Vagina (tissue), 2 donors: ENCODE measurements at regions not wholly inside any gene's neighbourhood (a gene's known extent, or its start where the extent isn't known, plus 50 kb on each side); places are given as distances from the start of the nearest gene placed in this dataset.

ENCODE experiments used
- DNase-seq, 2 donors: peaks; one replicate each; pipeline ENCODE4 v3.0.0-alpha.2; 2017; ENCODE audit errors: extremely low spot score in 2 of 2
- H3K27ac ChIP-seq: fragments of 200-600 bp; sonication (generic); one replicate; pipeline ENCODE4 v1.5.1; 2019
- H3K27me3 ChIP-seq: fragments of 200-600 bp; sonication (generic); one replicate; pipeline ENCODE4 v1.5.1; 2019
- H3K36me3 ChIP-seq, 2 donors: fragments of 200-600 bp; sonication (generic); one replicate each; pipeline ENCODE4 v1.5.1; 2017 to 2019
- H3K4me1 ChIP-seq: fragments of 200-600 bp; sonication (generic); one replicate; pipeline ENCODE4 v1.5.1; 2019
- H3K4me3 ChIP-seq, 2 donors: fragments of 200-600 bp; sonication (generic); 1 replicate in 1 of 2; 2 replicates in 1 of 2; pipeline ENCODE4 v1.5.1; 2016 to 2019
- H3K9me3 ChIP-seq: fragments of 200-600 bp; sonication (generic); one replicate; pipeline ENCODE4 v1.5.1; 2019
- CTCF ChIP-seq, 3 experiments: fragments of 450-650 bp in 2 of 3; fragments of 200-600 bp in 1 of 3; sonication (generic) in 1 of 3; IDR thresholded peaks; one replicate each; pipeline ENCODE4 v1.5.1; 2017 to 2019; ENCODE audit warnings: antibody characterized with exemption in 3 of 3, mild to moderate bottlenecking in 2 of 3, moderate library complexity in 2 of 3
- POLR2A ChIP-seq, 2 donors: fragments of 450-650 bp; IDR thresholded peaks; one replicate each; pipeline ENCODE4 v1.6.1; 2017; ENCODE audit warnings: antibody characterized with exemption in 2 of 2, mild to moderate bottlenecking in 2 of 2, moderate library complexity in 2 of 2
- POLR2AphosphoS5 ChIP-seq, 2 donors: sonication (generic); formaldehyde crosslinking; IDR thresholded peaks; one replicate each; pipeline ENCODE4 v1.9.0; 2017; ENCODE audit warnings: antibody characterized with exemption in 2 of 2, mild to moderate bottlenecking in 2 of 2, low read depth in 1 of 2; ENCODE audit not compliant: insufficient read depth in 1 of 2
- intact Hi-C: fragments of 100-400 bp; cut with DNase I; formaldehyde crosslinking; loops from one replicate; pipeline ENCODE4 v1.15.1; 2023

- no peak overlapping the region for H3K4me3 ChIP-seq
- no peak overlapping the region for H3K27ac ChIP-seq
- H3K4me1 ChIP-seq: no peaks in the 10 kb centered on the region
- no peaks in the 10 kb centered on the region for H3K27me3 ChIP-seq
- DNase-seq: no peak
- intact Hi-C loops: no loop called here
- TF ChIP-seq CTCF (IDR thresholded peaks at IDR 0.05) (no peak), POLR2AphosphoS5 (IDR thresholded peaks at IDR 0.05; ENCODE audit: insufficient read depth in 1 of 2, low read depth in 1 of 2) (no peak), POLR2A (IDR thresholded peaks at IDR 0.05) (no peak)
- no peaks in the 10 kb centered on the region for H3K9me3 ChIP-seq
- H3K36me3 ChIP-seq: no peaks in the 10 kb centered on the region
Observed at GRCh38 chr9:95587021-95587964, 70.5 kb upstream of the PTCH1 start.

GRCh38 chr9:95586326-95586725 is 69.6 kb upstream of the PTCH1 start:
- TF ChIP-seq POLR2AphosphoS5 (IDR thresholded peaks at IDR 0.05; ENCODE audit: insufficient read depth in 1 of 2, low read depth in 1 of 2): no peak
- no peak for TF ChIP-seq CTCF (IDR thresholded peaks at IDR 0.05)
- no peak for TF ChIP-seq POLR2A (IDR thresholded peaks at IDR 0.05)
- Histone ChIP-seq H3K4me3 (no peak overlapping the region), H3K27ac (no peak overlapping the region), H3K4me1 (no peaks in the 10 kb centered on the region), H3K27me3 (no peaks in the 10 kb centered on the region), H3K36me3 (no peaks in the 10 kb centered on the region), H3K9me3 (no peaks in the 10 kb centered on the region)
- intact Hi-C loops: no loop called here
- DNase-seq: no peak

GRCh38 chr9:95585824-95586223 is 69.1 kb upstream of the PTCH1 start:
- H3K9me3 ChIP-seq: no peaks in the 10 kb centered on the region
- no peak overlapping the region for H3K27ac ChIP-seq
- no peak for DNase-seq
- intact Hi-C loops: loop anchor here (2.0 kb wide), 1 partner anchor 57 kb away; no protein-coding TSS in a partner anchor
- no peaks in the 10 kb centered on the region for H3K36me3 ChIP-seq
- no peak for TF ChIP-seq POLR2A (IDR thresholded peaks at IDR 0.05)
- TF ChIP-seq CTCF (IDR thresholded peaks at IDR 0.05): no peak
- TF ChIP-seq POLR2AphosphoS5 (IDR thresholded peaks at IDR 0.05; ENCODE audit: insufficient read depth in 1 of 2, low read depth in 1 of 2): no peak
- H3K4me1 ChIP-seq: no peaks in the 10 kb centered on the region
- no peaks in the 10 kb centered on the region for H3K27me3 ChIP-seq
- H3K4me3 ChIP-seq: no peak overlapping the region

GRCh38 chr9:95584176-95584575 is 67.4 kb upstream of the PTCH1 start:
- Histone ChIP-seq H3K9me3 (no peaks in the 10 kb centered on the region), H3K27me3 (no peaks in the 10 kb centered on the region), H3K4me3 (no peak overlapping the region), H3K4me1 (no peaks in the 10 kb centered on the region), H3K27ac (no peak overlapping the region), H3K36me3 (no peaks in the 10 kb centered on the region)
- TF ChIP-seq POLR2AphosphoS5 (IDR thresholded peaks at IDR 0.05; ENCODE audit: insufficient read depth in 1 of 2, low read depth in 1 of 2): no peak
- TF ChIP-seq CTCF (IDR thresholded peaks at IDR 0.05): no peak
- TF ChIP-seq POLR2A (IDR thresholded peaks at IDR 0.05): no peak
- no peak for DNase-seq
- intact Hi-C loops: loop anchor here (2.0 kb wide), 1 partner anchor 55 kb away; no protein-coding TSS in a partner anchor

- TF ChIP-seq POLR2AphosphoS5 (IDR thresholded peaks at IDR 0.05; ENCODE audit: insufficient read depth in 1 of 2, low read depth in 1 of 2) (no peak), POLR2A (IDR thresholded peaks at IDR 0.05) (no peak), CTCF (IDR thresholded peaks at IDR 0.05) (no peak)
- intact Hi-C loops: no loop called here
- no peak overlapping the region for H3K27ac ChIP-seq
- no peaks in the 10 kb centered on the region for H3K9me3 ChIP-seq
- H3K4me1 ChIP-seq: no peaks in the 10 kb centered on the region
- no peak overlapping the region for H3K4me3 ChIP-seq
- DNase-seq: no peak
- H3K36me3 ChIP-seq: no peaks in the 10 kb centered on the region
- no peaks in the 10 kb centered on the region for H3K27me3 ChIP-seq
Observed at GRCh38 chr9:95581900-95582299, 65.1 kb upstream of the PTCH1 start.
